HG03139 (cell line): ENCODE measurements at regions not wholly inside any gene's neighbourhood (a gene's known extent, or its start where the extent isn't known, plus 50 kb on each side); places are given as distances from the start of the nearest gene placed in this dataset.

Experiments
- ATAC-seq: cut with Tn5 transposase; IDR thresholded peaks from one replicate; pipeline ENCODE4 v1.9.1; 2021; ENCODE audit not compliant: unreplicated experiment

GRCh38 chr1:201742955-201743805, 85.8 kb upstream of the IPO9 start:
- ATAC-seq = no peak

GRCh38 chr1:201745023-201745422, 83.9 kb upstream of the IPO9 start:
- ATAC-seq = no peak

GRCh38 chr1:201746156-201746555, 82.8 kb upstream of the IPO9 start:
- no peak for ATAC-seq

- no peak for ATAC-seq
Observed at GRCh38 chr1:201747261-201747660, 81.7 kb upstream of the IPO9 start.

- no peak for ATAC-seq
Observed at GRCh38 chr1:201748335-201748734, 80.6 kb upstream of the IPO9 start.

- ATAC-seq = no peak
Observed at GRCh38 chr1:201749059-201749690, 79.8 kb upstream of the IPO9 start.

- no peak for ATAC-seq
Observed at GRCh38 chr1:201750120-201750519, 78.8 kb upstream of the IPO9 start.

- no peak for ATAC-seq
Observed at GRCh38 chr1:201750934-201751333, 78.0 kb upstream of the IPO9 start.

- ATAC-seq = no peak
Observed at GRCh38 chr1:201751872-201752271, 77.1 kb upstream of the IPO9 start.

GRCh38 chr1:201752333-201752732, 76.6 kb upstream of the IPO9 start:
- no peak for ATAC-seq

- ATAC-seq = no peak
Observed at GRCh38 chr1:201753492-201753891, 75.5 kb upstream of the IPO9 start.

GRCh38 chr1:201754353-201754752, 74.6 kb upstream of the IPO9 start:
- no peak for ATAC-seq

- no peak for ATAC-seq
Observed at GRCh38 chr1:201755200-201755599, 73.8 kb upstream of the IPO9 start.

GRCh38 chr1:201756406-201756805, 72.6 kb upstream of the IPO9 start:
- ATAC-seq = no peak

GRCh38 chr1:201758499-201759050, 70.4 kb upstream of the IPO9 start:
- ATAC-seq = no peak

- no peak for ATAC-seq
Observed at GRCh38 chr1:201759194-201759815, 69.7 kb upstream of the IPO9 start.

- ATAC-seq = no peak
Observed at GRCh38 chr1:201760516-201760915, 68.4 kb upstream of the IPO9 start.

- no peak for ATAC-seq
Observed at GRCh38 chr1:201761178-201761577, 67.8 kb upstream of the IPO9 start.

- no peak for ATAC-seq
Observed at GRCh38 chr1:201761871-201762270, 67.1 kb upstream of the IPO9 start.

GRCh38 chr1:201762381-201762780, 66.6 kb upstream of the IPO9 start:
- no peak for ATAC-seq

- no peak for ATAC-seq
Observed at GRCh38 chr1:201763455-201764140, 65.4 kb upstream of the IPO9 start.
